NCI-H2029 (cell line): ENCODE measurements at regions not wholly inside any gene's neighbourhood (a gene's known extent, or its start where the extent isn't known, plus 50 kb on each side); places are given as distances from the start of the nearest gene placed in this dataset.
"Not testable (repeated sequence)": the region's sequence is repeated elsewhere in the genome, so short reads cannot be mapped to it uniquely, and the experiment has no call there.

Experiments
- DNase-seq: peaks from one replicate; lab custom pipeline; 2025; lab: John Stamatoyannopoulos, UW

GRCh38 chr6:40152196-40152595 is 217.9 kb upstream of the MOCS1 start:
- no peak for DNase-seq

DNA sequence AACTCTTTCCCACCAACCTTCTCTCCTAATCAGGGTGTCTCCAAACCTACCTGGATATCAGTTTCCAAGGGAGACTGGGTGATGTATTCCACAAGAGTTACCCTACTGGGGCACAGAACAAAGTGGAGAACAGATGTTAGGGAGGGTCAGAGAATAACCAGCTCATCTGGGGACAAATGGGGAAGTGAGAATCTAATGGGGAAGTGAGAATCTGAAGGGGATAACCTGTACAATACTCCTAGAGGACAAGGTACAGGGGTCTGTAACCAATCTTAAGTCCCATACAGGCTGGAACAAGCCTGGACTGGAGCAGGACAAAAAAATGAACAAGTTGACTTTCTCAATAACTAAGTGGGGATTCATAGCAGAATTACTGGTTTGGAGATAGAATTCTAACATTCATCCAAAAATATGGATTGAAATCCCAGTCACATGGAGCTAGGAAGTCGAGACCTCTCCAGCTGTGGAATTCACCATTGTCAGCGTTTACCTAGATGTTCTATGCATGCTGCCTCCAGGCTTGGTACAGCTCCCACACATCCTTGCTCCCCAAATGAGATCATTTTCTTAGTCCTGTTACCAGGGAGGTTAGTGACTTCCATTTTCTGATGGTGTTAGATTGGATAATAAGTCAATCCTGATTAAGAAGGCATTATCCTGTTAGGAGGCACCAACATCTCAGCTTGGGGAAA is 214.8 kb upstream of the MOCS1 start:
- no peak for DNase-seq

DNA sequence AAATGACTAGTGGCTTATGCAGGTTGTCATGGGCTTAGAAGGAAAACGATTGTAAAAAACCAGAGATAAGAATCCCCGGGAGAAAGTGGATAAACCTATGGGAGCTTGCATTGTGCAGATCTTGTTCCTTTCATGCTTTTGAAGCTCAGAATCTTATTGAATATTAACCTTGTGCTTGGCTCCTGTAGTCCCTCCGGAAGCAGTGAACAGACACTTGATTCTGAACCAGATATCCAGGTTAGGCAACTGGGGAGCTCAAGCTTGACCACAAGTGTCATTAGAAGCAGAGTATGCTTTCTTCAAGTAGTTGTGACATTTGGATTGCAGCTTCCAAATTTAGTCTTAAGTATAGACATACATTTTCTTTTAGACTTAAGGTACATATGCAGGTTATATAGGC is 212.6 kb upstream of the MOCS1 start:
- no peak for DNase-seq

- no peak for DNase-seq
These were observed 205.2 kb upstream of the MOCS1 start for GRCh38 chr6:40139447-40139846.

- DNase-seq, result no peak
These were observed 204.0 kb upstream of the MOCS1 start for GRCh38 chr6:40138273-40138720.

DNA sequence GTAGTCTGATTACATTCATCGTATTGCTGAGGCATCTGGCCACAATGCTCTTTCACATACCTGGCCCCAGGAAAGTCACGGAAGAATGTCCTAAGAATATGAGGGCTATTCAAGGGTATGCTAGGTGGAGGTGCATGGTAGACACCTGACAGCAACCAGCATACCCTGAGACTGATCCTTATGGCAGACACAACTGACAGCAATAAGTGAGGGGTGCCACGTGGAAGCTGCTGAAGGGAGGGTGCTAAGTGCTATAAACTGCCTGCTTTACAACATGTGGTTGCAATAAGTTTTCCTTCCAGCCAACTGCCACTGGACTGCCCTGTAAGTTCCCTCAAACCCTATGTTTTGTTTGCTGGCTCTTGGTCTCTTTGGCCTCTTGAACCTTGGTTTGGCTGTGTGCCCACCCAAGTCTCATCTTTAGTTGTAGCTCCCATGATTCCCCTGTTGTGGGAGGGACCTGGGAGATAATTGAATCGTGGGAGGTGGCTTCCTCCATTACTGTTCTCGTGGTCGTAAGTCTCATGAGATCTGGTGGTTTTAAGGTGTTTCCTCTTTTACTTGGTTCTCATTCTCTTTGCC is 201.3 kb upstream of the MOCS1 start:
- DNase-seq, result no peak

GRCh38 chr6:40133981-40134380 is 199.7 kb upstream of the MOCS1 start:
- not testable (repeated sequence) for DNase-seq

DNA sequence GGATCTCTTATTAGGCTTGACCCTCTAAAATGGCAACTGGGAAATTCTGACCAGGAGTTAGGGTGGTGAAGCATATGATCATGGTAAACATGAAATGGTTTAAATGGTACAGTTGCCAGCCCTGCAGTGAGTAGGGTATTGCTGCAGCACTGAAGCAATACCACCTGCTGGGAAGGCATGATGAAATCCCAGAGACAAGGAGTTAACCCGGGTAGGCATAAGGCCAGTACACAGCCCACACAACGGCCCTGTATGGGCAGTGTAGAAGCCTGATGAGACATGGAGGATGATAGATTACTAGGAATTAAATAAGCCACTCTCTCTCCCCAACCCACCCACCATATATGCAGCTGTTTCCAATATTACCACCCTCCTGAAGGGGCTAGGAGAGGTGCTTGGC is 197.4 kb upstream of the MOCS1 start:
- DNase-seq, result no peak

- no peak for DNase-seq
These were observed 193.9 kb upstream of the MOCS1 start for GRCh38 chr6:40128127-40128526.

DNA sequence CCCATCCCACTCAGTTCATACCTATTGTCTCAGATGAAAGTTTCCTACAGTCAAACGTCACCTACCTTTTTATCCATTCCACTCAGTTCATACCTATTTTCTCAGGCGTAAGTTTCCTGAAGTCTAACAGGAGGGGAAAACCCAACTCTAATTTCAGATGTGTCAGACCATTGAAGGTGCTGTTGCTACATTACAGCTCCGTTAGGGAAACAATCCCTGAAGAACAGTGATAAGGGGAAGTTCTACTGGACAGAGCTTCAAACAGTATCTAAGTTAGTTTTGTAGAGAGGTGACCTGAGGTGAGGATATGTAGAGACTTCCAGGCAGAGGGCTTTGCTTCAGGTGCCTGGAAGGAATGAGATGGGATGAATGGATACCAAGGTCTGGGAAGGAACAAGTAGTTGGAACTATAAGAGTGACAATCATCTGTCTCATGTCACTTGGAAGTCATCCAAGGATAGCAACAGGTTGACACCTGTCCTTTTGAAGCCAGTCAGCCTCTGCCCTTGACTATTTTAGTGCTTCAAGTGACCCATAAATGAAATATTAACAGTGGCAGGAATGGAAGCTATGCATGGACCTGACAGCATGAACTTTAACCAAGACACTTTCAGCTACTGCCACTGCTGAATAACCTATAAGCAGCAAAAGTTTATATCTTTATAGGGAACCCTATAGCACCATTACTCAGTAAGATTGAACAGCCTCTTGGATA is 191.6 kb upstream of the MOCS1 start:
- peak; percentile 11 for DNase-seq

DNA sequence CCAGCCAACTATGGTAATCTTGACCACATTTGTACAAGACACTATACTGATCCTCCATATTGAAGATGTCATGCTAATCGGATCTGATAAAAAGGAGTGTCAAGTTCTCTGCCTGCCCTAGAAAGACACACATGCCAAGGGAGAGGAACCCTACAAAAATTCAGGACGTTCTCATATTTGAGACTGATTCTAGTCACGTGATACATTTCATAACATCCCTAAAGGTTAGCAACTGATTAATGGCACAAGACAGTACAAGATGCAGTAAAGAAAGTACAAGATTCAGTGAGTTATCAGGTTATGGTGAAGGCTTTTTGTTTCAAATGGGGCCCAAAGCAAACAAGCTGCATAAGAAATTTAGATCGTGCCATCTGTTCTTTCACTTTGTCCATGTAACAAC is 190.7 kb upstream of the MOCS1 start:
- no peak for DNase-seq

GRCh38 chr6:40116832-40117231 is 182.6 kb upstream of the MOCS1 start:
- DNase-seq, result no peak

GRCh38 chr6:40112350-40112749 is 178.1 kb upstream of the MOCS1 start:
- DNase-seq, result no peak

DNA sequence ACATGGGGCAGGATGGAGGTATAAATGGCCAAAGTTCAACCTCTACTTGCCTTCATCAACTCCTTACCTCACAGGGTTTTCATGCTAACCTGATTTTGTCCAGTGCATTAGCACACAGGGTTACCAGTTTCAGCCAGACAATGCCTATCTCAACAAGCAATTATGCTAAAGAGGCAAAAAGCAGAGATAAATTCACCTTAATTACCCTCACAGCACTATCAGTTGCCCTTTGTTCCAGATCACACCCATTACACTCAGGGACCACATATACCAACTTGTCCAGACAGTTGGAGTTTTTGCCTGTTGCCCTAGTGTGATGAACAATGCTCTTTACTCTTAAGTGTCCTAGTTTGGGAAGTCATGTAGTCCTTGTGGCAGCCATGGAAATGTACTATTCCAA is 174.5 kb upstream of the MOCS1 start:
- no peak for DNase-seq

DNA sequence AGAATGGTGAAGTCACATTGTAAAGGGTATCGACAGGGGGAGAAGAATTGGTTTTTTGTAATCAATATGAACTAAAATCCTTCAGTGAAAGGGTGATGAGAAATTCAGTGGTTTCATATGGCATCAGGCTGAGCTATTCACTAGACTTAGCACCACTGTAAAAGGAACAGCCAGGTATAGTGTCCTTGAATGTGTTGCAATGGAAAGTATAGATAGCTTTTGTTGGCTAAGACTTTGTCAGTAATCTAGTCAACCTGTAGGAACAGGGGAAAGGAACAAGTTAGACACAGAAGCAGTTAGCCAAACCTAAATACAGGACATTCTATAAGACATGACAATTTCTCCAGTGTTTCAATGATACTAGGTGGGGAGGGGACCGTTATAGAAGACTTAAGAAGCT is 172.6 kb upstream of the MOCS1 start:
- DNase-seq, result no peak

DNA sequence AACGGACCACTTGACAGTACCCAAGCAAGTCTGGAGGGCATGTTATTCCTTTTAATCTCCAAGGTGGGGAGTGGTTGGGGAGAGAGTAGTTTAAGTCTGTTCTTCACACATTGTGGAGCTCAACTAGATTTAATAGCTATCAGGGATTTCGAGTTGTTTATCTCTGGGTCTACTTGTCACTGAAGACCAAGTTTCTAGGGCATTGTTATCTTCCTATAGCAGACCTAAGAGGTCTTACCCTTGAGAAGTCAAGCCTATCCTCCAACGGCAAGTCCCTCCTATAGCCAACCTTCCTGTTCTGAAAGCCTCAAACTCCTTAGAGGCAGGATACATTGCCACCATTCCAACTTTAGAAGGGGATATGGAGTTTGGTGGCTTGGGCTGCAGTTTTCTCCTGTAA is 164.5 kb upstream of the MOCS1 start:
- no peak for DNase-seq

DNA sequence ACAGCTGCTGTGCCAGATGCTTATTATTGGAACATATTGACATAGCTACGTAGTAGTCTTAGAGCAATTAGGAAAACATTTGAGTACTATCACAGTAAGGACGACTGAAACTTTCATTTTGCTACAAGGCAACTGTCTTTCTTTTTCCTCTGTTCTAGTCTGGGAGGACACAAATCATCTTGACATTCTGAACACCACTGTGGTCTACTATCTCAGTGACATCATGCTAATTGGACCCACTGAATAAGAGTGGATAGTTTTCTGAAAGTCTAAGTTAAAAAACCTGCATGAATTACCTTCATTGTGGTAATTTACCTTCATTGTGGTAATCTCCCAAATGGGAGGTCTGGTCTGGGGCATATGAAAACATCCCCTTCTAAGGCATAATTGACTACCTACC is 163.3 kb upstream of the MOCS1 start:
- no peak for DNase-seq

GRCh38 chr6:40083141-40083920 is 149.1 kb upstream of the MOCS1 start:
- DNase-seq, result no peak

DNA sequence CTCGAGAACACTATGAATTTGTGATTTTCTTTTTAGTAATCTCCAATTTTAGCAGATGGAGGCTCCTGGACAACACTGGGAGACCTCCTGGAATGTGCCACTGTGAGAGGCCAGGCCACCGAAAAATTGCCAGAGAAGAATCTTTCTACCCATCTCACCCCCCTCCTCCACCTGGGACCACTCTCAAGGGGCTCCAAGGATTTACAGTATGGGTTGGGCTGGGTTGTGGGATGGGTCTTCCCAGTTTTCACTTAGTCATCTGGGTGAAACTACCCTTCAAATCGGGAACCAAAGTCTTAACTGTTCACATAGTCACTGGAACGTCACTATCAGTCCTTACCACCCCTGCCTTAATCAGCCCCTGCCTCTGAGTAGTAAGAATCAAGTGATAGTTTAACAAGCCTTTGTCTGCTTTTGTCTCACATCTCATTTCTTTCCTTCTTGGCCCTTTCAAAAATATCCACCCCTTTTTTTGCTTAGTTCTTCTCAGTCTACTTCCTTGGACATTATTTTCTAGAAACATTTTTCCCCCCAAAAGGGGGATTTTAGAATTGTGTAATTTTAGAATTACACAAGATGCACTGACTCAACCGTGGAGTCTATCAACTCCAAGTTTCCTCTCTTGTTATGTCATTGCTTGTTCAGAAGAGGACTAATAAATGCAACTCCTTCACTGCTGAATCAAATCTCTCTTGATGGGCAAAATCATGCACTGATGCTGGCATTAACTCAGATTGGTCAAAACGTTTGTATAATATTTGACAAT is 148.2 kb upstream of the MOCS1 start:
- DNase-seq, result no peak

- DNase-seq, result no peak
These were observed 143.5 kb upstream of the MOCS1 start for GRCh38 chr6:40077736-40078135.

GRCh38 chr6:40077315-40077714 is 143.1 kb upstream of the MOCS1 start:
- no peak for DNase-seq

GRCh38 chr6:40075056-40075590 is 140.9 kb upstream of the MOCS1 start:
- no peak for DNase-seq
